HL-60 (cell line): ENCODE measurements at regions not wholly inside any gene's neighbourhood (a gene's known extent, or its start where the extent isn't known, plus 50 kb on each side); places are given as distances from the start of the nearest gene placed in this dataset.

Source experiments
- DNase-seq, 2 experiments: peaks; one replicate each; pipeline ENCODE4 v3.0.0-alpha.2; 2010 to 2020; ENCODE audit warnings: low read depth in 1 of 2, low spot score in 1 of 2
- H3K27ac ChIP-seq: fragments of 250-450 bp; sonication (Bioruptor Pico); replicated peaks from 2 replicates; pipeline ENCODE4 v1.5.1; 2020; ENCODE audit warnings: mild to moderate bottlenecking, moderate library complexity
- H3K27me3 ChIP-seq: fragments of 250-450 bp; sonication (Bioruptor Pico); 2 replicates; pipeline ENCODE4 v1.5.1; 2021; ENCODE audit warnings: mild to moderate bottlenecking, moderate library complexity; ENCODE audit not compliant: insufficient read depth, poor library complexity, severe bottlenecking
- H3K4me3 ChIP-seq: replicated peaks from 2 replicates; pipeline ENCODE4 v1.5.1; 2011; ENCODE audit warnings: mild to moderate bottlenecking, control low read depth, low read length; ENCODE audit not compliant: insufficient read depth
- CTCF ChIP-seq: IDR thresholded peaks from one replicate; pipeline ENCODE4 v1.5.1; 2011; ENCODE audit warnings: low read length, control low read depth, inconsistent platforms; ENCODE audit not compliant: insufficient read depth
- GABPA ChIP-seq: IDR thresholded peaks from 2 replicates; pipeline ENCODE4 v1.6.1; 2012; ENCODE audit warnings: low read depth
- POLR2AphosphoS5 ChIP-seq: IDR thresholded peaks from 2 replicates; pipeline ENCODE4 v1.6.1; 2012; ENCODE audit warnings: low read depth
- REST ChIP-seq: IDR thresholded peaks from 2 replicates; pipeline ENCODE4 v1.6.1; 2012; ENCODE audit warnings: low read depth; ENCODE audit not compliant: insufficient replicate concordance
- SPI1 ChIP-seq: IDR thresholded peaks from 2 replicates; pipeline ENCODE4 v1.6.1; 2012; ENCODE audit warnings: low read depth, mild to moderate bottlenecking, borderline replicate concordance

GRCh38 chr4:135598151-135598550 lies 1396.6 kb upstream of the PABPC4L start:
- Histone ChIP-seq H3K27ac (no peak overlapping the region), H3K27me3 (no peaks in the 10 kb centered on the region), H3K4me3 (no peak overlapping the region)
- DNase-seq: no peak
- no peak for TF ChIP-seq SPI1
- no peak for TF ChIP-seq CTCF

DNA sequence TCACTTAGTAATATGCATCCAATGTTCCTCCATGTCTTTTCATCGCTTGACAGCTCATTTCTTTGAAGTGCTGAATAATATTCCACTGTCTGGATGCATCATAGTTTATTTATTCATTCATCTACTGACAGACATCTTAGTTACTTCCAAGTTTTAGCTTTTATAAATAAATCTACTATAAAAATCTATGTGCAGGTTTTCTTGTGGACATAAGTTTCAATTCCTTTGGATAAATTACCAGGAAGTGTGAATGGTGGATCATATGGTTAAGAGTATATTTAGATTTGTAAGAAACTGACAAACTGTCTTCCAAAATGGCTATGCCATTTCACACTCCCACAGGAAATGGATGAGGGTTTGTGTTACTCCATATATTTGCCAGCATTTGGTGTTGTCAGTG lies 1392.9 kb upstream of the PABPC4L start:
- DNase-seq: no peak
- H3K4me3 ChIP-seq: no peak overlapping the region
- no peaks in the 10 kb centered on the region for H3K27me3 ChIP-seq
- no peak overlapping the region for H3K27ac ChIP-seq
- TF ChIP-seq REST (no peak), GABPA (no peak), SPI1 (no peak), CTCF (no peak)

- TF ChIP-seq POLR2AphosphoS5 (no peak), REST (no peak), GABPA (no peak), CTCF (no peak), SPI1 (no peak)
- DNase-seq: no peak
- Histone ChIP-seq H3K27ac (no peak overlapping the region), H3K4me3 (no peak overlapping the region), H3K27me3 (no peaks in the 10 kb centered on the region)
These were observed 1373.5 kb upstream of the PABPC4L start for GRCh38 chr4:135575041-135575440.

GRCh38 chr4:135573251-135573650 lies 1371.7 kb upstream of the PABPC4L start:
- no peaks in the 10 kb centered on the region for H3K27me3 ChIP-seq
- TF ChIP-seq GABPA (no peak), SPI1 (no peak), POLR2AphosphoS5 (no peak), REST (no peak), CTCF (no peak)
- H3K4me3 ChIP-seq: no peak overlapping the region
- H3K27ac ChIP-seq: no peak overlapping the region
- no peak for DNase-seq
